MM.1S (cell line): ENCODE measurements at regions not wholly inside any gene's neighbourhood (a gene's known extent, or its start where the extent isn't known, plus 50 kb on each side); places are given as distances from the start of the nearest gene placed in this dataset.

ENCODE experiments used
- DNase-seq: peaks from one replicate; pipeline ENCODE4 v3.0.0-alpha.2; 2015
- H2AFZ ChIP-seq: fragments of 300-600 bp; sonication (generic); 2 replicates; pipeline ENCODE4 v1.6.0; 2016; ENCODE audit warnings: antibody characterized with exemption, low read length
- H3F3A ChIP-seq: fragments of 300-600 bp; sonication (generic); 2 replicates; pipeline ENCODE4 v1.6.1; 2016; ENCODE audit warnings: mild to moderate bottlenecking, antibody characterized with exemption, low read length, moderate library complexity, mixed read lengths; ENCODE audit not compliant: insufficient read depth
- H3K27ac ChIP-seq: fragments of 300-600 bp; sonication (generic); 2 replicates; pipeline ENCODE4 v1.5.1; 2016; ENCODE audit warnings: mild to moderate bottlenecking, low read length
- H3K27me3 ChIP-seq: fragments of 300-600 bp; sonication (generic); replicated peaks from 2 replicates; pipeline ENCODE4 v1.6.0; 2016; ENCODE audit warnings: low read length; ENCODE audit not compliant: insufficient read depth
- H3K36me3 ChIP-seq: fragments of 300-600 bp; sonication (generic); replicated peaks from 2 replicates; pipeline ENCODE4 v1.6.1; 2016; ENCODE audit warnings: mild to moderate bottlenecking, low read length, mixed read lengths; ENCODE audit not compliant: insufficient read depth
- H3K4me1 ChIP-seq: fragments of 300-600 bp; sonication (generic); 2 replicates; pipeline ENCODE4 v1.6.1; 2016; ENCODE audit warnings: low read length, mixed read lengths
- H3K4me2 ChIP-seq: fragments of 300-600 bp; sonication (generic); 2 replicates; pipeline ENCODE4 v1.6.0; 2016; ENCODE audit warnings: low read depth, low read length
- H3K4me3 ChIP-seq: fragments of 300-600 bp; sonication (generic); 2 replicates; pipeline ENCODE4 v1.5.1; 2016; ENCODE audit warnings: low read length, mixed read lengths
- H3K79me2 ChIP-seq: fragments of 300-600 bp; sonication (generic); 2 replicates; pipeline ENCODE4 v1.6.1; 2016; ENCODE audit warnings: mixed run types, low read length, mixed read lengths
- H3K9ac ChIP-seq: fragments of 300-600 bp; sonication (generic); 2 replicates; pipeline ENCODE4 v1.6.1; 2016; ENCODE audit warnings: low read length, mixed read lengths
- H3K9me2 ChIP-seq: fragments of 300-600 bp; sonication (generic); replicated peaks from 2 replicates; pipeline ENCODE4 v1.6.1; 2016; ENCODE audit warnings: mild to moderate bottlenecking, low read length, mixed read lengths; ENCODE audit not compliant: insufficient read depth
- H3K9me3 ChIP-seq: fragments of 300-600 bp; sonication (generic); replicated peaks from 2 replicates; pipeline ENCODE4 v1.6.1; 2016; ENCODE audit warnings: mild to moderate bottlenecking, low read length, mixed read lengths; ENCODE audit not compliant: insufficient read depth
- H4K20me1 ChIP-seq: fragments of 300-600 bp; sonication (generic); 2 replicates; pipeline ENCODE4 v1.6.1; 2016; ENCODE audit warnings: mild to moderate bottlenecking, low read length, moderate library complexity, mixed read lengths; ENCODE audit not compliant: insufficient read depth
- CTCF ChIP-seq: fragments of 300-600 bp; sonication (generic); IDR thresholded peaks from 2 replicates; pipeline ENCODE4 v1.5.1; 2016; ENCODE audit warnings: antibody characterized with exemption, low read length, mixed read lengths
- EZH2 ChIP-seq: fragments of 300-600 bp; sonication (generic); optimal IDR thresholded peaks from 2 replicates; pipeline ENCODE3; 2017; ENCODE audit warnings: low read depth, mild to moderate bottlenecking, antibody characterized with exemption, low read length, mixed read lengths
- EZH2phosphoT487 ChIP-seq: fragments of 300-600 bp; sonication (generic); IDR thresholded peaks from 2 replicates; pipeline ENCODE4 v1.6.1; 2018; ENCODE audit warnings: antibody characterized with exemption, low read length

- Histone ChIP-seq H3K4me3 (no peak overlapping the region), H3K9me3 (no peaks in the 10 kb centered on the region), H3K27ac (no peak overlapping the region), H3K79me2 (no peaks in the 10 kb centered on the region), H3K9ac (no peak overlapping the region), H2AFZ (no peak overlapping the region), H3K4me1 (no peaks in the 10 kb centered on the region), H3K4me2 (no peak overlapping the region), H3K27me3 (no peaks in the 10 kb centered on the region), H3F3A (no peaks in the 10 kb centered on the region), H3K36me3 (no peaks in the 10 kb centered on the region), H4K20me1 (no peaks in the 10 kb centered on the region), H3K9me2 (no peaks in the 10 kb centered on the region)
- peak; percentile 25 for DNase-seq
- TF ChIP-seq EZH2phosphoT487, result no peak
- TF ChIP-seq CTCF, result no peak
- TF ChIP-seq EZH2, result no peak
Measured at GRCh38 chr5:105587963-105588662, 2025.5 kb upstream of the NUDT12 start.

GRCh38 chr5:105581988-105582690, 2019.5 kb upstream of the NUDT12 start:
- no peaks in the 10 kb centered on the region for H3K4me1 ChIP-seq
- no peak overlapping the region for H3K27ac ChIP-seq
- H3K9me3 ChIP-seq, result no peaks in the 10 kb centered on the region
- H3K9ac ChIP-seq, result no peak overlapping the region
- H4K20me1 ChIP-seq, result no peaks in the 10 kb centered on the region
- H3K4me3 ChIP-seq, result no peak overlapping the region
- no peaks in the 10 kb centered on the region for H3K9me2 ChIP-seq
- no peak for DNase-seq
- TF ChIP-seq EZH2phosphoT487, result no peak
- TF ChIP-seq CTCF, result no peak
- no peak for TF ChIP-seq EZH2
- H3K36me3 ChIP-seq, result no peaks in the 10 kb centered on the region
- H3F3A ChIP-seq, result no peaks in the 10 kb centered on the region
- H3K27me3 ChIP-seq, result no peaks in the 10 kb centered on the region
- H2AFZ ChIP-seq, result no peak overlapping the region
- H3K4me2 ChIP-seq, result no peak overlapping the region
- H3K79me2 ChIP-seq, result no peaks in the 10 kb centered on the region

- Histone ChIP-seq H3K79me2 (no peaks in the 10 kb centered on the region), H3K9me3 (no peaks in the 10 kb centered on the region), H3K27ac (no peak overlapping the region), H3F3A (no peaks in the 10 kb centered on the region), H3K4me1 (no peaks in the 10 kb centered on the region), H3K9ac (no peak overlapping the region), H4K20me1 (no peaks in the 10 kb centered on the region), H3K9me2 (no peaks in the 10 kb centered on the region), H3K27me3 (no peaks in the 10 kb centered on the region), H3K4me3 (no peak overlapping the region), H2AFZ (no peak overlapping the region), H3K36me3 (no peaks in the 10 kb centered on the region), H3K4me2 (no peak overlapping the region)
- TF ChIP-seq EZH2phosphoT487, result no peak
- no peak for TF ChIP-seq CTCF
- TF ChIP-seq EZH2, result no peak
- no peak for DNase-seq
Measured at GRCh38 chr5:105573575-105573974, 2011.0 kb upstream of the NUDT12 start.
